Liver (tissue), 8 donors: ENCODE measurements at regions not wholly inside any gene's neighbourhood (a gene's known extent, or its start where the extent isn't known, plus 50 kb on each side); places are given as distances from the start of the nearest gene placed in this dataset.

ENCODE experiments used
- DNase-seq: peaks from one replicate; pipeline ENCODE4 v3.0.0-alpha.2; 2017; ENCODE audit warnings: low spot score
- H3K27ac ChIP-seq, 2 donors: one replicate each; pipeline ENCODE4 v1.7.0; 2013; ENCODE audit warnings: inconsistent platforms in 2 of 2, low read length in 2 of 2, control low read depth in 1 of 2, low read depth in 1 of 2, mild to moderate bottlenecking in 1 of 2
- H3K27me3 ChIP-seq, 4 donors: one replicate each; pipeline versions ENCODE4 v1.6.1 to v1.7.0; 2013; ENCODE audit warnings: low read length in 3 of 4, inconsistent platforms in 1 of 4, mild to moderate bottlenecking in 1 of 4, moderate library complexity in 1 of 4; ENCODE audit not compliant: control insufficient read depth in 4 of 4, insufficient read depth in 4 of 4
- H3K36me3 ChIP-seq, 4 donors: one replicate each; pipeline versions ENCODE4 v1.6.1 to v1.7.0; 2013; ENCODE audit warnings: low read length in 3 of 4, mild to moderate bottlenecking in 3 of 4, low read depth in 1 of 4, moderate library complexity in 1 of 4; ENCODE audit not compliant: control insufficient read depth in 4 of 4, insufficient read depth in 3 of 4
- H3K4me1 ChIP-seq, 4 donors: one replicate each; pipeline versions ENCODE4 v1.6.1 to v1.7.0; 2013; ENCODE audit warnings: low read length in 3 of 4, mild to moderate bottlenecking in 3 of 4, moderate library complexity in 1 of 4; ENCODE audit not compliant: control insufficient read depth in 4 of 4, insufficient read depth in 4 of 4
- H3K4me3 ChIP-seq, 3 donors: one replicate each; pipeline versions ENCODE4 v1.6.1 to v1.7.0; 2013; ENCODE audit warnings: low read length in 3 of 3, control low read depth in 1 of 3, low read depth in 1 of 3, mild to moderate bottlenecking in 1 of 3
- H3K9ac ChIP-seq, 2 donors: one replicate each; pipeline ENCODE4 v1.7.0; 2013; ENCODE audit warnings: low read length in 2 of 2, mild to moderate bottlenecking in 2 of 2, moderate library complexity in 2 of 2, control low read depth in 1 of 2, low read depth in 1 of 2
- H3K9me3 ChIP-seq, 4 donors: one replicate each; pipeline versions ENCODE4 v1.6.1 to v1.7.0; 2013; ENCODE audit warnings: low read length in 3 of 4; ENCODE audit not compliant: control insufficient read depth in 4 of 4
- ATF3 ChIP-seq: IDR thresholded peaks from 2 replicates; pipeline ENCODE4 v1.6.1; 2016; ENCODE audit warnings: antibody characterized with exemption
- CTCF ChIP-seq: fragments of 150-350 bp; IDR thresholded peaks from 2 replicates; pipeline ENCODE4 v1.5.1; 2017; ENCODE audit warnings: improper control_type of control experiment, low read depth, low read length; ENCODE audit not compliant: missing input control
- EGR1 ChIP-seq, 2 donors: IDR thresholded peaks; 2 replicates each; pipeline ENCODE4 v1.6.1; 2016 to 2018; ENCODE audit warnings: antibody characterized with exemption in 2 of 2, low read depth in 2 of 2
- FOXA1 ChIP-seq: IDR thresholded peaks from 2 replicates; pipeline ENCODE4 v1.6.1; 2016; ENCODE audit warnings: antibody characterized with exemption
- FOXA2 ChIP-seq: IDR thresholded peaks from 2 replicates; pipeline ENCODE4 v1.6.1; 2016; ENCODE audit warnings: antibody characterized with exemption
- GABPA ChIP-seq, 2 donors: IDR thresholded peaks in 1 of 2; conservative IDR thresholded peaks in 1 of 2; 2 replicates each; pipeline ENCODE4 v1.6.1; 2016; ENCODE audit warnings: antibody characterized with exemption in 2 of 2, mild to moderate bottlenecking in 1 of 2, moderate library complexity in 1 of 2
- HNF4G ChIP-seq: IDR thresholded peaks from 2 replicates; pipeline ENCODE4 v1.6.1; 2016; ENCODE audit warnings: antibody characterized with exemption
- JUND ChIP-seq, 2 donors: IDR thresholded peaks; 2 replicates each; pipeline ENCODE4 v1.6.1; 2016; ENCODE audit warnings: antibody characterized with exemption in 2 of 2
- MAX ChIP-seq: IDR thresholded peaks from 2 replicates; pipeline ENCODE4 v1.6.1; 2016; ENCODE audit warnings: antibody characterized with exemption
- RAD21 ChIP-seq, 2 donors: IDR thresholded peaks; 2 replicates each; pipeline ENCODE4 v1.6.1; 2016; ENCODE audit warnings: antibody characterized with exemption in 2 of 2, mild to moderate bottlenecking in 2 of 2
- RXRA ChIP-seq, 2 donors: IDR thresholded peaks; 2 replicates each; pipeline ENCODE4 v1.6.1; 2017 to 2018; ENCODE audit warnings: antibody characterized with exemption in 2 of 2, mild to moderate bottlenecking in 1 of 2
- SP1 ChIP-seq: IDR thresholded peaks from 2 replicates; pipeline ENCODE4 v1.6.1; 2018; ENCODE audit warnings: antibody characterized with exemption, mild to moderate bottlenecking
- TAF1 ChIP-seq: conservative IDR thresholded peaks from 2 replicates; pipeline ENCODE4 v1.6.1; 2016; ENCODE audit warnings: antibody characterized with exemption, mild to moderate bottlenecking
- YY1 ChIP-seq: IDR thresholded peaks from 2 replicates; pipeline ENCODE4 v1.6.1; 2016; ENCODE audit warnings: antibody characterized with exemption, mild to moderate bottlenecking
- ZBTB33 ChIP-seq: IDR thresholded peaks from 2 replicates; pipeline ENCODE4 v1.6.1; 2016; ENCODE audit warnings: antibody characterized with exemption
- WGBS: extraction: QIAGEN DNeasy Blood & Tissue Kit; methylation state at CpG from one replicate; pipeline ENCODE4 v1.1.7; 2013; 5-methylcytosine and 5-hydroxymethylcytosine counted together
- donor health status: healthy.
- donor health status: healthy.
- donor health status: healthy.
- donor health status: healthy.
- donor health status: healthy.

- WGBS, result 93% methylated on average over 3 of the region's 3 CpGs
- H3K9me3 ChIP-seq, result peaks cover 2 to 8% (median 4%) of the 10 kb centered on the region in 4 donors
- H3K4me3 ChIP-seq, result no peak overlapping the region
- DNase-seq, result no peak
- H3K36me3 ChIP-seq, result no peaks in the 10 kb centered on the region
- H3K4me1 ChIP-seq, result no peaks in the 10 kb centered on the region
- no peak overlapping the region for H3K27ac ChIP-seq
- H3K9ac ChIP-seq, result no peak overlapping the region
- TF ChIP-seq SP1 (no peak), MAX (no peak), EGR1 (IDR thresholded peaks at IDR 0.05; ENCODE audit: low read depth in 2 of 2) (no peak), CTCF (no peak), HNF4G (no peak), ZBTB33 (no peak), YY1 (no peak), ATF3 (no peak), FOXA2 (no peak), TAF1 (no peak), FOXA1 (no peak), RXRA (IDR thresholded peaks at IDR 0.05) (no peak), RAD21 (IDR thresholded peaks at IDR 0.05) (no peak), GABPA (IDR thresholded peaks at IDR 0.05 in 1 of 2, conservative IDR thresholded peaks at IDR 0.05 in 1 of 2) (no peak), JUND (IDR thresholded peaks at IDR 0.05) (no peak)
- no peaks in the 10 kb centered on the region for H3K27me3 ChIP-seq
Measured at GRCh38 chr6:140486450-140487361, 1112.3 kb upstream of the CITED2 start.

- TF ChIP-seq ZBTB33, result no peak
- TF ChIP-seq JUND (IDR thresholded peaks at IDR 0.05), result no peak
- TF ChIP-seq FOXA1, result no peak
- TF ChIP-seq CTCF, result no peak
- no peak for DNase-seq
- H3K4me1 ChIP-seq, result no peaks in the 10 kb centered on the region
- WGBS, result 78% methylated on average over 6 of the region's 6 CpGs
- no peak overlapping the region for H3K9ac ChIP-seq
- peaks cover 2 to 8% (median 4%) of the 10 kb centered on the region in 4 donors for H3K9me3 ChIP-seq
- no peaks in the 10 kb centered on the region for H3K36me3 ChIP-seq
- no peaks in the 10 kb centered on the region for H3K27me3 ChIP-seq
- no peak overlapping the region for H3K27ac ChIP-seq
- no peak overlapping the region for H3K4me3 ChIP-seq
Measured at GRCh38 chr6:140485740-140486449, 1111.4 kb upstream of the CITED2 start.
